Stimulated activated CD4-positive, alpha-beta T cell treated with anti-CD3 and anti-CD28 coated beads, Interleukin-12 subunit alpha, Interleukin-12 subunit beta, amount 100 ng/mL, for 4 hours (primary cell): ENCODE measurements at regions not wholly inside any gene's neighbourhood (a gene's known extent, or its start where the extent isn't known, plus 50 kb on each side); places are given as distances from the start of the nearest gene placed in this dataset.
"Not testable (repeated sequence)": the region's sequence is repeated elsewhere in the genome, so short reads cannot be mapped to it uniquely, and the experiment has no call there.

ENCODE experiments used
- DNase-seq: peaks from one replicate; pipeline ENCODE4 v3.0.0-alpha.2; 2020

DNA sequence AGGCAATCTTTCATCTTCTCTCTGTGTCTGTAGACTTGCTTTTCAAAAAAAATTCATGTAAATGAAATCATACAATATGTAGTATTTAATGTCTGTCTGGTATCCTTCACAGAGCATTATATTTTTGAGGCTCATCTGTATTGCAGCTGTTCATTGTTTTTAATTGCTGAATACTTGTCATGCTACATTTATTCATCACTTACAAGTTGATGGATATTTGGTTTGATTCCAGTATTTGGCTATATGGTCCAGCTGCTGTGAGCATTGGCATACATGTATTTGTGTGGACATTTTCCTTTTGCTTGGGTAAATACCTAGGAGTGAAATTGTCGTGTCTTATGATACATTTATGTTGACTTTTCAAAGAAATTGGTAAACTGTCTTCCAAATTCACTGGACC lies 441.4 kb downstream of the DCDC2C start:
- DNase-seq, result no peak

DNA sequence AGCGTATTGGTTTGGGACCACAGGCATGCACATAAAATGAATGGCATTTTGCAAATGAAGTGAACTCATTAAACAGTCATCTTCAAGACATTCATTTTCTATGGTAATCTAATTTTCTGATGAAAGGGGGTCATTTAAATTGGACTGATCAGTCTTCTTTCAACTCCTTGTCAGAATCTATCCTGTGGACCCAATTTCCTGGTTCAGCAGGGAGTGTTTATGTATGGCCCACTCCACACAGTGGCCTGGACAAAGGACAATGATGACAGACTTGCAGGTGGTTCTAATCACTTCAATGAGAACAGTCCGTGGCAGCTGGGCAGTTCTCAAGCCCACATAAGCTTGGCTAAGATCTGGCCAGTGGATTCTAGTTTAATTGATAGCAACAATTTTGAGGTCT lies 448.1 kb downstream of the DCDC2C start:
- DNase-seq, result no peak

DNA sequence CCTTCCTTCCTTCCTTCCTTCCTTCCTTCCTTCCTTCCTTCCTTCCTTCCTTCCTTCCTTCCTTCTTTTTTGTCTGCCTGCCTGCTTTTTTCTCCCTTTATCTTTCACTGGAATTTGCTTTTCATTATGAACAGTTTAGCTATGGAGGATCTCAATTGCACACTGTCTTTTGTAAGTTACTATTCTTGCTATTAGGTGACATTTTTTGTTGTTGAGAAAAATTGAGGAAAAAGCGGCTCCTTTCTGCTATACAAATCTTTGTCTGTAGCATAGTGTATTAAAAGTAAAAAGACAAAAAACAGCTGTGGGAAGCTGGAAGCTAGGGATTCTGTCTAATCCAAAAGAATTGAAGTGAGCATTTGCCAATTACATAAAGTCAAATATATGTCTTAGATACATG lies 448.7 kb downstream of the DCDC2C start:
- DNase-seq, result no peak

- no peak for DNase-seq
These were observed 465.5 kb downstream of the DCDC2C start for GRCh38 chr2:4168834-4169233.

DNA sequence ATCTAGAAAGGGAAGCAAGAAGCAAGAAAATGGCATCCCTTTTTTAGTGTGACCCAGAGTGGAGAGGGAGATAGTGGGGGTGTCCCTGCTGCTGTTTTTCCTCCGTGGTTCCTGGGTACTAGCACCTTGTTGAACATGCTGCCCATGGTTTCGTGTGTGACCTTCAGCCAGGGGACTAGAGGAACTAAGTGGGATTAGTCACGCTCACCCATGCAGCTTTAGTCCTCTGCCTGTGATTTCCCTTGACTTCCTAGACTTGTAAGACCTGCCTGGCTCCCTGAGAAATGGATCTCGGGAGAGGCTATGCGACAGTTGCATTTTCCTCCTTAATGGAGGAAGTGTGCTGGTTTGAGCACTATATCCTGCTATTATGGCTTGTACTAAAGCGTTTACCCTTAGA lies 471.4 kb downstream of the DCDC2C start:
- no peak for DNase-seq

DNA sequence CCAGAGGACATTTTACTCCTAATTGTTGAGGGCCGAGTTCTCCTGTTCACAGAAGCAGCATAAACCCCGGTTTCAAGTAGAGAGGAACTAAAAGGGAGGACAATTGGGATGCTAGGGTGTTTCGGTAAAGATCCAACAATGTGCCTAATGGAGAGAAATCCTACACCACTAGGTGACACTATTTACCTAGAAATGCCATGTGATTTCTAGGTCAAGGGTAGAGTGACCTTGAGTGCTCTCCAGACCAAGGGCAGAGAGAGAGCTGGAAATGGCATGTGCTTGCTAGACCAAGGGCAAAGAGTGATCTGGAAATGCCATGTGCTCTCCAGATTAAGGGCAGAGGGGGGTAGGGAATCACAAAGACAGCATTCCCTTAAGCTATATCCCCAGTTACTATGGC lies 472.0 kb downstream of the DCDC2C start:
- DNase-seq, result no peak

DNA sequence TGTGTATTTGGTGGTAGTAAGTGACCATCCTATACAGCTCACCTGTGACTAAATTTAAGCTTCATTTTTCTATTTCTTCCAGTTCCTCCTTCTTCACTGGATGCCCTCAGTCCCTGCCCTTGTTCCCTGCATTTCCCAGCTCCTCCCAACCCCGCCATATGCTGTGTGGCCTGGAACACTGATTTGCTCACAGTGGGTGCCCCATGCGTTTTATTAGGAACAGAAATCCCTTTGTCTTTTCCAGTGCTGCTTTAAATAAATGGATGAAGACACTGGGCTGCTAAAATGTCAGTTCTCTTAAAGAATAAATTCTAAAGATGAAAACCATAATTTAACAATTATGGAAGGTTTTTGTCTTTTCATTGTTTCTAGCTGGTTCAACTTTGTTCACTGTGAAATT lies 477.3 kb downstream of the DCDC2C start:
- no peak for DNase-seq

GRCh38 chr2:4181062-4181461 lies 477.7 kb downstream of the DCDC2C start:
- no peak for DNase-seq

- DNase-seq, result no peak
These were observed 485.2 kb downstream of the DCDC2C start for GRCh38 chr2:4188561-4188960.

DNA sequence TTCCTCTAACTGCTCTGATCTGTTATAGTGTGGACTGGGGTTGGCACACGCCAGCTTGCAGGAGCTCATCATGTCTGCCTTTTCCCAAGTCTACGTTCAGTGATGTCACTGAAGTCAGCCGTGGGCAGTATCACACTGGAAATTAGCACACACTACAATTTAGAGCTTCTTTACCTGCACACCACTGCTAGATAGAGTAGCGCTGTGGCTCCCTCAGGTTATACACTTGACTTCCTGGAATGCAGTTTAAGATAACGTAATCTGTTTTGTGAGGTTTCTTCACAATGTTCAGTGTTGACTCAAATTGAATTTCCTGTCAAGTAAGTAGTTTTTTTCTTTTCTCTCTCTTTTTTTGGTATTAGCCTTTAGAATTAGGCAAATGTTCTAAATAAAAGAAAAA lies 487.2 kb downstream of the DCDC2C start:
- DNase-seq, result no peak

DNA sequence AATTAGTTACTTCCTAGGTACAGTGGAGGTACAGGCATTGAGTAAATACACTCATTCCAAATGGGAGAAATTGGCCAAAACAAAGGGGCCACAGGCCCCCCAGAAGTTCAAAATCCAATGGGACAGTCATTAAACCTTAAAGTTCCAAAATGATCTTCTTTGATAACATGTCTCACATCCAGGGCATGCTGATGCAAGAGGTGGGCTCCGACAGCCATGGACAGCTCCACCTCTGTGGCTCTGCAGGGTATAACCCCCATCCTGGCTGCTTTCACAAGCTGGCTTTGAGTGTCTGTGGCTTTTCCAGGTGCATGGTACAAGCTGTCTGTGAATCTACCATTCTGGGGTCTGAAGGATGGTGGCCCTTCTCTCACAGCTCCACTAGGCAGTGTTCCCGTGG lies 488.7 kb downstream of the DCDC2C start:
- DNase-seq, result no peak

- no peak for DNase-seq
These were observed 511.2 kb downstream of the DCDC2C start for GRCh38 chr2:4214444-4215205.

GRCh38 chr2:4217737-4218136 lies 514.4 kb downstream of the DCDC2C start:
- DNase-seq, result no peak

DNA sequence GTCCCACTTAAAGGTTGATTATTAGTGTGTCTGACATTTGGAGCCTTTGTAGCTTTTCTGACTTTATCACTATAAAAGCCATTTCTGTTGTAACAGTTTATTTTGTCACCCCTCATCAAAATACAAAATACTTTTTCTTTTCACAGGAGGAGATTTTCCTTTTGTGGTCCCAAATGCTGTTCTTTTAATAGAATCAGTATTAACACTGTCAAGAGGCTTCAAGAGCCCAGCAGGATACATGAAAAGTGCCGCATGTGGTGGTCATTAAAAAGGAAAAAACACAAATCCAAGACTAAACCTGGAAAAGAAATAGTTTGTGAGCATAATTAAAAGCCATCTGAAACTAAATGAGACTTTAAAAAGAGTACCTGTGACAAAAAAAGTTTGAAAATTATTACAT lies 515.7 kb downstream of the DCDC2C start:
- no peak for DNase-seq

DNA sequence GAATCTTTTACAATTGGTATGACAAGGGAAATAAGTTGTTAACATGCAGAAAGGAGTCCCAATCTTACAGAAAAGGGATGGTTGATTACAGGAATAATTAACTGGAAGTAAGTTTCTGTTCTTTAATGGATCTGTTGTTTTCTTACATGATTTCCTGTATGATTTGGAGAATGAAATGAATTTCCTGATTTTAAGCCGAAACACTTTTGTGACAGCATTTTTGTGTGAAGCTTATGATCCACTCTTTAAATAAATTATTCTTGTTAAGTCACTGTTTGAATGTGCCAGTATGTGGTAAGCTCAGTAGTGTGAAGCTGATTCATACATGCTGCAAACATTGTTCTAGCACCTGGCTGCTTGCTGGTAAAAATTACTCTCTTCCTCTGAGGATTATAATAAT lies 516.2 kb downstream of the DCDC2C start:
- no peak for DNase-seq

- no peak for DNase-seq
These were observed 518.1 kb downstream of the DCDC2C start for GRCh38 chr2:4221434-4221833.

DNA sequence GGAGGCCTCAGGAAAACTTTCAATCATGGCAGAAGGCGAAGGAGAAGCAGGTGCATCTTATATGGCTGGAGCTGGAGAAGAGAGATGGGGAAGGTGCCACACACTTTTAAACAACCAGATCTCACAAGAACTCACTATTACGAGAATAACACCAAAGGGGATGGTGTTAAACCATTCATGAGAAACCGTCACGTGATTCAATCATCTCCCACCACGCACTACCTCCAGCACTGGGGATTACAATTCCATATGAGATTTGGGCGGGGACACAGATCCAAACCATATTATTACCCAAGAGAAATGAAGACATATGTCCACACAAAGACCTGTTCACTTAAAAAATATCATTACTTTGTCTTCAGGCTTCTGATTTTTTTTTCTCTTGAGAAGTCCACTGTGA lies 518.5 kb downstream of the DCDC2C start:
- no peak for DNase-seq

- DNase-seq, result not testable (repeated sequence)
These were observed 541.0 kb downstream of the DCDC2C start for GRCh38 chr2:4244422-4244821.

GRCh38 chr2:4246364-4247131 lies 543.2 kb downstream of the DCDC2C start:
- no peak for DNase-seq

DNA sequence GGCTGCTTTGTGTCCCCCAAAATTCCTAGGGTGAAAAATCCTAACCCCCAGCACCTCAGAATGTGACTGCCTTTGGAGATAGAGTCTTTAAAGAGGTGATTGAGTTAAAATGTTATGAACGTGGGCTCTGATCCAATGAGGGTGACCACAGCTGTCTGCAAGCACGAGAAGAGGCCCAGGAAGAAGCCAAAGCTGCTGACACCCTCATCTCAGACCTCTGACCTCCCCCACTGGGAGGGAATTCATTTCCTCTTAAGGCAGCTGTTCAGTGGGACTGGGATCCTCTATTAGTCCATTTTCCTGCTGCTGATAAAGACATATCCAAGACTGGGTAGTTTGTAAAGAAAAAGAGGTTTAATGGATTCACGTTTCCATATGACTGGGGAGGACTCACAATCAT lies 544.4 kb downstream of the DCDC2C start:
- no peak for DNase-seq

DNA sequence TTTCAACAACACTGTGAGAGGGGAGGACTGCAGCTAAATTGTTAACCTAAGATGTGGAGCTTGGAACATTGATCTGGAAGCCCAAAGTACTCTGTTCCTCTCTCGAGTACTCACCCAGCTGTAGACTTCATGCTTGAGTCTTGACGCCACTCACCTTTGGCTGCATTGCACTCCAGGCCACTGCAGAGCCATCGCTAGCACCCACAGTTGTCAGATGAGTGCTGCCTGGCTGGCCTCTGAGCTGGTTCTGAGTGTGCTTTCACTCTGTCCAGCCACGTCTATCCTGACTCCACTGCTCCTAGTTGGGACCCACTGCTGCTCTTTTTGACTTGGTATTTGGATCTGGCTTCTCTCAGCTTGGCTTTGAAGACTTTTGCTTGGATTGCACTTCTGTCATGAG lies 552.1 kb downstream of the DCDC2C start:
- no peak for DNase-seq

- no peak for DNase-seq
These were observed 553.0 kb downstream of the DCDC2C start for GRCh38 chr2:4256351-4256750.

- no peak for DNase-seq
These were observed 555.2 kb downstream of the DCDC2C start for GRCh38 chr2:4258563-4258962.

DNA sequence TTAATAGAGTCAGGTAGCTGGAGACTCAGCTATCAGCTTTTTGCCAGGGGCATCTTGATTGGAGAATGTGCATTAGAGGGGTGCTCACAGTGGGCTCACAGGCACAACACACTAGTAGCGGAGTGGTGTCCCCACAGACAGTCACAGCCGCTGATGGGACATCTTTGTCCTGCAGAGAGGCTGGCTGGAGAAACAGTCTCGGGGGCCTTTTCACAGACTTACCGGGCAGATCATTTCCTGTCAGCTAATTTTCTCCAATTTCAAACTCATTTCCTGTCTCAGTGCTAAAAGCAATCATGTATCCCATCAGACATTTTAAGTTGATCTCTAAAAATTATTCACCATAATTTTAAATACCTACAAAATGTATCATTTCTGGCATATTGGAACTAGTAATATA lies 562.6 kb downstream of the DCDC2C start:
- DNase-seq, result no peak

DNA sequence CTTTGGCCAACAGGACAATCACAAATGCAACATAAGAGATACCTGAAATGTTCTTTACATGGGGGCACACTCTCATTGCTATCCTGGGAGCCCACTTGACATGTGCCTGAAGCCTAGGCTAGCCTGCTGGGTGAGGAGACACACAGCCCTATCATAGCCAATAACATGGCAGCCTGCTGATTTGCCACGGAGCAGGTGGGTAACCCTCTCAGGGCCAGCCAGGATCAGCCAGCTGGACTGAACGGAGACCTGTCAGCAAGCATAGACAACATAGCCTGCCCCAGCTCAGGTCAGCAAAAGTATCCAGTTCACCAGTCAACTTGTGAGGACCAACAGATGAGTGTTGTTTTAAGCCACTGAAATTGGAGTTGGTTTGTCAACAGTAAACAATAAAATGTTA lies 566.5 kb downstream of the DCDC2C start:
- DNase-seq, result no peak
